Smooth muscle cell (in vitro differentiated cells): ENCODE measurements at regions not wholly inside any gene's neighbourhood (a gene's known extent, or its start where the extent isn't known, plus 50 kb on each side); places are given as distances from the start of the nearest gene placed in this dataset.

Source experiments
- DNase-seq: peaks from one replicate; lab custom pipeline; 2025; ENCODE audit not compliant: unreplicated experiment; lab: John Stamatoyannopoulos, UW
- H2AFZ ChIP-seq: fragments of 200-600 bp; sonication (generic); 2 replicates; pipeline ENCODE4 v1.6.0; 2016; ENCODE audit warnings: antibody characterized with exemption, low read depth, mild to moderate bottlenecking
- H3F3A ChIP-seq: fragments of 200-600 bp; sonication (generic); 2 replicates; pipeline ENCODE4 v1.6.0; 2017; ENCODE audit warnings: antibody characterized with exemption, low read depth
- H3K27ac ChIP-seq: fragments of 200-600 bp; sonication (generic); 2 replicates; pipeline ENCODE4 v1.5.1; 2016; ENCODE audit warnings: low read depth, mild to moderate bottlenecking
- H3K27me3 ChIP-seq: fragments of 200-600 bp; sonication (generic); 2 replicates; pipeline ENCODE4 v1.6.1; 2016; ENCODE audit warnings: low read depth, mild to moderate bottlenecking
- H3K36me3 ChIP-seq: fragments of 200-600 bp; sonication (generic); 2 replicates; pipeline ENCODE4 v1.5.1; 2016; ENCODE audit warnings: low read depth
- H3K4me1 ChIP-seq: fragments of 200-600 bp; sonication (generic); 2 replicates; pipeline ENCODE4 v1.5.1; 2016; ENCODE audit warnings: low read depth
- H3K4me2 ChIP-seq: fragments of 200-600 bp; sonication (generic); 2 replicates; pipeline ENCODE4 v1.6.0; 2016; ENCODE audit warnings: mild to moderate bottlenecking
- H3K4me3 ChIP-seq: fragments of 200-600 bp; sonication (generic); 2 replicates; pipeline ENCODE4 v1.5.1; 2016; ENCODE audit warnings: mild to moderate bottlenecking
- H3K79me2 ChIP-seq: fragments of 200-600 bp; sonication (generic); 2 replicates; pipeline ENCODE4 v1.6.0; 2016; ENCODE audit warnings: low read depth, mild to moderate bottlenecking
- H3K9ac ChIP-seq: fragments of 200-600 bp; sonication (generic); 2 replicates; pipeline ENCODE4 v1.6.0; 2016; ENCODE audit warnings: low read depth
- H3K9me3 ChIP-seq: fragments of 200-600 bp; sonication (generic); replicated peaks from 2 replicates; pipeline ENCODE4 v1.5.1; 2016; ENCODE audit warnings: low read depth
- H4K20me1 ChIP-seq: fragments of 200-600 bp; sonication (generic); 2 replicates; pipeline ENCODE4 v1.6.0; 2016; ENCODE audit warnings: low read depth
- CTCF ChIP-seq: fragments of 200-600 bp; sonication (generic); IDR thresholded peaks from 2 replicates; pipeline ENCODE4 v1.5.1; 2017; ENCODE audit warnings: borderline replicate concordance, mild to moderate bottlenecking, antibody characterized with exemption; ENCODE audit not compliant: insufficient read depth, poor library complexity, severe bottlenecking
- WGBS: methylation state at CpG from one replicate; pipeline ENCODE4 v1.1.7; 2016; ENCODE audit warnings: low lambda C conversion rate; 5-methylcytosine and 5-hydroxymethylcytosine counted together

DNA sequence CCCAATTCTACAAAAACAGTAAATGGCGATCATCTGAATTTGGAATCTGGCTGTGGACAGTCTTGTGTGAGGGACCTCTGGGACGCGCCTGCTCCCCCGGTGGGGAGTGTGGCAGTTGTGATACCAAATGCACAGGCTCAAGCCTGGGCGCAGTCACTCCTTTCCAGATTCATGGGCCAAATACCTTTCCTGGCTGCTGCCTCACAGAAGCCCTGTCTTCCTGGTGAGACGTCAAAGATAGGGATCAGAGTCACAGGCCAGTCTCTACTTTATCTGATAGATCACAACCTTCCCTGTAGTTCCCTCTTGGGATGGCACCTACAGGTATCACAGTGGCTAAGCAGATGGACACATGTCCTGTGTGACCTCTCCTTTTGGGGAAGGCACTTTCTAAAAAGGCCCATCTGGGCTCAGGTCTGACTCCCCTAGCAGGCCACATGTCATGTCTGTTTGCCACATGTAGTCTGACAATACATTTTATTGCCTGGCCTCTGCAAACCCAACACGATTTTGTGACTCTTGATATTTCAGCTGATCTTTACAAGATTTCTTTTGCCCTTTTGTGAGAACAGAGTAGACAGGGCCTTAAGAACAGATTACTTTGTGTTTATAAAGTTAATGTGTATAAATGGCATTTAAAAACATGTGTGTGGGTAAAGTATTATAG lies 150.1 kb downstream of the SNX10 start:
- Histone ChIP-seq H3K27ac (no peak overlapping the region), H3K4me2 (no peak overlapping the region), H3K4me3 (no peak overlapping the region), H3K79me2 (no peaks in the 10 kb centered on the region), H3K27me3 (no peaks in the 10 kb centered on the region), H3K9ac (no peak overlapping the region), H3F3A (no peaks in the 10 kb centered on the region), H2AFZ (peak overlapping the region; percentile 89), H3K4me1 (peaks cover 25% of the 10 kb centered on the region), H3K36me3 (no peaks in the 10 kb centered on the region), H3K9me3 (no peaks in the 10 kb centered on the region), H4K20me1 (no peaks in the 10 kb centered on the region)
- whole genome bisulfite sequencing, result 64% methylated on average over 7 of the region's 7 CpGs
- TF ChIP-seq CTCF, result no peak
- DNase-seq, result no peak

GRCh38 chr7:26443006-26443405 lies 151.3 kb downstream of the SNX10 start:
- peaks cover 23% of the 10 kb centered on the region for H3K4me1 ChIP-seq
- H3K79me2 ChIP-seq, result no peaks in the 10 kb centered on the region
- H3K27me3 ChIP-seq, result no peaks in the 10 kb centered on the region
- no peak overlapping the region for H3K4me3 ChIP-seq
- no peak overlapping the region for H3K27ac ChIP-seq
- WGBS, result 92% methylated on average over 4 of the region's 4 CpGs
- H3F3A ChIP-seq, result no peaks in the 10 kb centered on the region
- no peaks in the 10 kb centered on the region for H3K36me3 ChIP-seq
- H2AFZ ChIP-seq, result no peak overlapping the region
- H3K9ac ChIP-seq, result no peak overlapping the region
- no peaks in the 10 kb centered on the region for H4K20me1 ChIP-seq
- TF ChIP-seq CTCF, result no peak
- no peak overlapping the region for H3K4me2 ChIP-seq
- no peak for DNase-seq
- no peaks in the 10 kb centered on the region for H3K9me3 ChIP-seq

DNA sequence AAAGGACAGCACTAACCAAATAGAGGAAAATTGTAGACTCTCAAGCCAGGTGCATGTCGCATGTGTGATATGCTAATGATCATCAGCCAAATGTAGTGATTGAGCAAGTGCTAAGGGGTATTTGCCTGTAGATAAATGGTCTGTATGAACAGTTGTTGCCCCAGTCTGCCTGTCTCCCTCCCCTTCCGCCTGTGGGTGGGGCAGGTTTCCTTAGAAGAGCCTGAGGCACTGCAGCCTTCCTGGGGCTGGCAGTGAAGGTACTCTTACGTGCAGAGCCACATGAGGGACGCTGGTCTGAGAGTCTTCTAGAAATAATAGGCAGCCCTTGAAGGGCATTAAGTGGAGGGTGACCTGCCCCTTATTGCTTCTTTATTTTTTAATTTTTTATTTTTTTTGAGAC lies 152.1 kb downstream of the SNX10 start:
- Histone ChIP-seq H4K20me1 (no peaks in the 10 kb centered on the region), H3K79me2 (no peaks in the 10 kb centered on the region), H3F3A (no peaks in the 10 kb centered on the region), H3K4me2 (no peak overlapping the region), H3K27me3 (no peaks in the 10 kb centered on the region), H2AFZ (no peak overlapping the region), H3K4me3 (no peak overlapping the region), H3K9ac (no peak overlapping the region), H3K9me3 (no peaks in the 10 kb centered on the region), H3K4me1 (peaks cover 21% of the 10 kb centered on the region), H3K36me3 (no peaks in the 10 kb centered on the region), H3K27ac (no peak overlapping the region)
- TF ChIP-seq CTCF, result no peak
- 76% methylated on average over 4 of the region's 4 CpGs for WGBS
- DNase-seq, result no peak

GRCh38 chr7:26444555-26444954 lies 152.9 kb downstream of the SNX10 start:
- no peak overlapping the region for H3K27ac ChIP-seq
- no peaks in the 10 kb centered on the region for H4K20me1 ChIP-seq
- no peaks in the 10 kb centered on the region for H3F3A ChIP-seq
- peaks cover 19% of the 10 kb centered on the region for H3K4me1 ChIP-seq
- no peaks in the 10 kb centered on the region for H3K79me2 ChIP-seq
- 98% methylated on average over 2 of the region's 2 CpGs for WGBS
- no peak for TF ChIP-seq CTCF
- H2AFZ ChIP-seq, result no peak overlapping the region
- no peaks in the 10 kb centered on the region for H3K27me3 ChIP-seq
- no peaks in the 10 kb centered on the region for H3K36me3 ChIP-seq
- H3K9ac ChIP-seq, result no peak overlapping the region
- no peak for DNase-seq
- no peaks in the 10 kb centered on the region for H3K9me3 ChIP-seq
- no peak overlapping the region for H3K4me3 ChIP-seq
- H3K4me2 ChIP-seq, result no peak overlapping the region
